Endothelial cell of umbilical vein (primary cell): ENCODE measurements at regions not wholly inside any gene's neighbourhood (a gene's known extent, or its start where the extent isn't known, plus 50 kb on each side); places are given as distances from the start of the nearest gene placed in this dataset.

Experiments used
- BruUV-seq: library from RNA; stranded (reverse); fragments of 400-500 nt; replicated peaks from 2 replicates; lab custom pipeline; 2021; lab: Mats Ljungman, UMichigan
- CTCF ChIA-PET: fragments of 300-600, 350-600 bp; sonication (Branson Sonifier 250); formaldehyde crosslinking; loops from one replicate; lab custom pipeline; 2021; ENCODE audit warnings: antibody characterized with exemption, inconsistent platforms; lab: Charles Lee
- POLR2A ChIA-PET: fragments of 300-600, 350-600 bp; sonication (Branson Sonifier 250); formaldehyde crosslinking; loops from one replicate; lab custom pipeline; 2021; ENCODE audit warnings: antibody characterized with exemption, inconsistent platforms; lab: Charles Lee
- DNase-seq: peaks from one replicate; pipeline ENCODE4 v3.0.0-alpha.2; 2011; ENCODE audit warnings: low read depth, low spot score
- FAIRE-seq: peaks from 2 replicates; lab custom pipeline; 2011; peaks lifted over from hg19 to GRCh38; lab: Jason Lieb, UNC
- H2AFZ ChIP-seq: 2 replicates; pipeline ENCODE4 v1.6.0; 2012; ENCODE audit warnings: low read depth, low read length, control low read depth, inconsistent platforms
- H3K27ac ChIP-seq: 2 replicates; pipeline ENCODE4 v1.5.1; 2011; ENCODE audit warnings: low read depth, mild to moderate bottlenecking, control low read depth, low read length, moderate library complexity; ENCODE audit not compliant: insufficient read depth
- H3K27me3 ChIP-seq, 2 experiments: 2 replicates each; pipeline versions ENCODE4 v1.6.0 to v1.6.1; 2011; ENCODE audit warnings: low read length in 2 of 2, mixed read lengths in 1 of 2; ENCODE audit not compliant: control insufficient read depth in 2 of 2, insufficient read depth in 2 of 2
- H3K36me3 ChIP-seq, 2 experiments: 2 replicates in 1 of 2; 3 replicates in 1 of 2; pipeline ENCODE4 v1.5.1; 2011; ENCODE audit warnings: low read length in 2 of 2, mild to moderate bottlenecking in 1 of 2, moderate library complexity in 1 of 2; ENCODE audit not compliant: control insufficient read depth in 2 of 2, insufficient read depth in 2 of 2; ENCODE audit errors: extremely low read depth in 1 of 2
- H3K4me1 ChIP-seq: 3 replicates; pipeline ENCODE4 v1.5.1; 2011; ENCODE audit warnings: mild to moderate bottlenecking, low read length; ENCODE audit not compliant: control insufficient read depth, insufficient read depth; ENCODE audit errors: extremely low read depth
- H3K4me2 ChIP-seq: 2 replicates; pipeline ENCODE4 v1.6.1; 2011; ENCODE audit warnings: low read length, control low read depth, mixed read lengths; ENCODE audit not compliant: insufficient read depth
- H3K4me3 ChIP-seq, 3 experiments: fragments of 200-600 bp in 1 of 3; sonication (generic), shearing (Covaris generic) in 1 of 3; replicated peaks in 1 of 3; 2 replicates each; pipeline ENCODE4 v1.5.1; 2011 to 2016; ENCODE audit warnings: control low read depth in 3 of 3, low read length in 3 of 3, mild to moderate bottlenecking in 2 of 3, inconsistent platforms in 1 of 3, low read depth in 1 of 3, moderate library complexity in 1 of 3; ENCODE audit not compliant: insufficient read depth in 1 of 3
- H3K79me2 ChIP-seq: 2 replicates; pipeline ENCODE4 v1.6.0; 2012; ENCODE audit warnings: low read length, inconsistent platforms; ENCODE audit not compliant: control insufficient read depth, insufficient read depth
- H3K9ac ChIP-seq: replicated peaks from 2 replicates; pipeline ENCODE3; 2011; ENCODE audit warnings: low read length, control low read depth; ENCODE audit not compliant: insufficient read depth; ENCODE audit errors: extremely low read depth
- H3K9me1 ChIP-seq: replicated peaks from 3 replicates; pipeline ENCODE4 v1.6.0; 2011; ENCODE audit warnings: mild to moderate bottlenecking, low read length; ENCODE audit not compliant: control insufficient read depth, insufficient read depth; ENCODE audit errors: extremely low read depth
- H3K9me3 ChIP-seq: replicated peaks from 2 replicates; pipeline ENCODE4 v1.5.1; 2012; ENCODE audit warnings: low read length, inconsistent platforms; ENCODE audit not compliant: control insufficient read depth, insufficient read depth
- H4K20me1 ChIP-seq: replicated peaks from 2 replicates; pipeline ENCODE3; 2011; ENCODE audit warnings: mild to moderate bottlenecking, low read length; ENCODE audit not compliant: control insufficient read depth, insufficient read depth; ENCODE audit errors: extremely low read depth
- CTCF ChIP-seq, 2 donors: IDR thresholded peaks; 1 replicate in 1 of 2; 2 replicates in 1 of 2; pipeline ENCODE4 v1.5.1; 2011; ENCODE audit warnings: low read length in 2 of 2, mild to moderate bottlenecking in 2 of 2, moderate library complexity in 2 of 2, control low read depth in 1 of 2, inconsistent platforms in 1 of 2, low read depth in 1 of 2; ENCODE audit not compliant: insufficient read depth in 1 of 2; ENCODE audit errors: extremely low read depth in 1 of 2
- EZH2 ChIP-seq: IDR thresholded peaks from 2 replicates; pipeline ENCODE4 v1.6.1; 2012; ENCODE audit warnings: borderline replicate concordance, low read depth, mild to moderate bottlenecking, moderate library complexity, low read length, inconsistent platforms; ENCODE audit not compliant: severe bottlenecking
- FOS ChIP-seq: IDR thresholded peaks from 2 replicates; pipeline ENCODE4 v1.6.1; 2011; ENCODE audit warnings: mild to moderate bottlenecking, low read length, moderate library complexity, borderline replicate concordance; ENCODE audit not compliant: insufficient read depth
- GATA2 ChIP-seq: IDR thresholded peaks from 2 replicates; pipeline ENCODE4 v1.7.0; 2011; ENCODE audit warnings: low read depth, mild to moderate bottlenecking, moderate library complexity, mixed read lengths, low read length; ENCODE audit not compliant: insufficient read length, insufficient read depth
- JUN ChIP-seq: IDR thresholded peaks from 2 replicates; pipeline ENCODE4 v1.6.1; 2011; ENCODE audit warnings: borderline replicate concordance, low read depth; ENCODE audit not compliant: insufficient read length, insufficient read depth
- MYC ChIP-seq: IDR thresholded peaks from one replicate; pipeline ENCODE4 v1.6.1; 2011; ENCODE audit warnings: mild to moderate bottlenecking, low read depth, low read length
- POLR2A ChIP-seq: IDR thresholded peaks from 2 replicates; pipeline ENCODE4 v1.6.1; 2012; ENCODE audit warnings: low read depth, mild to moderate bottlenecking, control low read depth, low read length
- POLR2AphosphoS5 ChIP-seq: IDR thresholded peaks from 2 replicates; pipeline ENCODE4 v1.6.1; 2012; ENCODE audit warnings: low read depth, mild to moderate bottlenecking, control low read depth, low read length, moderate library complexity; ENCODE audit not compliant: insufficient read depth
- dilution Hi-C: fragments of 300-500 bp; cut with MboI; formaldehyde crosslinking; loops from one replicate; pipeline ENCODE4 v1.15.0; 2019; ENCODE audit warnings: low sequenced_read_pairs; ENCODE audit not compliant: extremely low pct_ligation_motif_present
- intact Hi-C: fragments of 100-400 bp; cut with micrococcal nuclease; formaldehyde crosslinking; loops from one replicate; pipeline ENCODE4 v1.10.0; 2022
- TF ChIP-seq, protein P1 (sequence below): IDR thresholded peaks from 2 replicates; pipeline ENCODE4 v1.6.1; 2011; ENCODE audit not compliant: insufficient read depth, insufficient read length

GRCh38 chr1:87979079-87979478 lies 650.4 kb downstream of the LMO4 start:
- no peak overlapping the region for H3K4me2 ChIP-seq
- no peak overlapping the region for H2AFZ ChIP-seq
- no peaks in the 10 kb centered on the region for H4K20me1 ChIP-seq
- DNase-seq (no peak), FAIRE-seq (no peak)
- POLR2A ChIA-PET, result no interaction called here
- dilution Hi-C loops (no loop called here), intact Hi-C loops (no loop called here)
- no peak overlapping the region for H3K27ac ChIP-seq
- CTCF ChIA-PET, result no interaction called here
- H3K79me2 ChIP-seq, result no peaks in the 10 kb centered on the region
- no peaks in the 10 kb centered on the region for H3K9me1 ChIP-seq
- no peaks in the 10 kb centered on the region for H3K27me3 ChIP-seq
- H3K36me3 ChIP-seq, result no peaks in the 10 kb centered on the region
- no peaks in the 10 kb centered on the region for H3K4me1 ChIP-seq
- TF ChIP-seq POLR2AphosphoS5, result no peak
- no peak for TF ChIP-seq GATA2
- TF ChIP-seq, protein P1, sequence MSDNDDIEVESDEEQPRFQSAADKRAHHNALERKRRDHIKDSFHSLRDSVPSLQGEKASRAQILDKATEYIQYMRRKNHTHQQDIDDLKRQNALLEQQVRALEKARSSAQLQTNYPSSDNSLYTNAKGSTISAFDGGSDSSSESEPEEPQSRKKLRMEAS, result no peak
- TF ChIP-seq EZH2, result no peak
- no peak for TF ChIP-seq FOS
- TF ChIP-seq MYC, result no peak
- no peak for TF ChIP-seq JUN
- no peak for TF ChIP-seq CTCF (IDR thresholded peaks at IDR 0.05; ENCODE audit: extremely low read depth in 1 of 2, insufficient read depth in 1 of 2, low read depth in 1 of 2, low read length in 2 of 2)
- no peak for TF ChIP-seq POLR2A
- no peaks in the 10 kb centered on the region for H3K9me3 ChIP-seq
- no TSS peak for BruUV-seq
- H3K9ac ChIP-seq, result no peak overlapping the region
- no peak overlapping the region for H3K4me3 ChIP-seq
